Mucosa of stomach (tissue), 1 donor: ENCODE measurements at regions not wholly inside any gene's neighbourhood (a gene's known extent, or its start where the extent isn't known, plus 50 kb on each side); places are given as distances from the start of the nearest gene placed in this dataset.
"Not testable (repeated sequence)": the region's sequence is repeated elsewhere in the genome, so short reads cannot be mapped to it uniquely, and the experiment has no call there.

ENCODE experiments used
- H3K27me3 ChIP-seq: one replicate; pipeline ENCODE4 v1.7.0; 2013; ENCODE audit warnings: mild to moderate bottlenecking, low read length; ENCODE audit not compliant: control insufficient read depth, insufficient read depth
- H3K36me3 ChIP-seq: one replicate; pipeline ENCODE4 v1.7.0; 2013; ENCODE audit warnings: low read length; ENCODE audit not compliant: control insufficient read depth, insufficient read depth
- H3K4me1 ChIP-seq: one replicate; pipeline ENCODE4 v1.7.0; 2013; ENCODE audit warnings: mild to moderate bottlenecking, low read length; ENCODE audit not compliant: control insufficient read depth, insufficient read depth
- H3K4me3 ChIP-seq: one replicate; pipeline ENCODE4 v1.7.0; 2013; ENCODE audit warnings: low read length
- H3K9ac ChIP-seq: one replicate; pipeline ENCODE4 v1.7.0; 2013; ENCODE audit warnings: mild to moderate bottlenecking, low read length, moderate library complexity
- H3K9me3 ChIP-seq: one replicate; pipeline ENCODE4 v1.7.0; 2013; ENCODE audit warnings: mild to moderate bottlenecking, low read length, moderate library complexity; ENCODE audit not compliant: control insufficient read depth
- donor health status: Pancreatic carcinoma.

GRCh38 chr14:23894362-23895052, 59.1 kb upstream of the DHRS4 start:
- H3K36me3 ChIP-seq = no peaks in the 10 kb centered on the region
- no peaks in the 10 kb centered on the region for H3K9me3 ChIP-seq
- H3K9ac ChIP-seq = no peak overlapping the region
- no peaks in the 10 kb centered on the region for H3K4me1 ChIP-seq
- no peaks in the 10 kb centered on the region for H3K27me3 ChIP-seq
- H3K4me3 ChIP-seq = no peak overlapping the region

- H3K27me3 ChIP-seq = no peaks in the 10 kb centered on the region
- H3K9ac ChIP-seq = no peak overlapping the region
- no peak overlapping the region for H3K4me3 ChIP-seq
- H3K9me3 ChIP-seq = no peaks in the 10 kb centered on the region
- no peaks in the 10 kb centered on the region for H3K4me1 ChIP-seq
- no peaks in the 10 kb centered on the region for H3K36me3 ChIP-seq
Measured at GRCh38 chr14:23895053-23895419, 58.5 kb upstream of the DHRS4 start.

GRCh38 chr14:23895480-23895879, 58.1 kb upstream of the DHRS4 start:
- no peaks in the 10 kb centered on the region for H3K9me3 ChIP-seq

GRCh38 chr14:23896609-23897153, 56.9 kb upstream of the DHRS4 start:
- H3K4me3 ChIP-seq = no peak overlapping the region
- no peak overlapping the region for H3K9ac ChIP-seq
- no peaks in the 10 kb centered on the region for H3K36me3 ChIP-seq
- no peaks in the 10 kb centered on the region for H3K27me3 ChIP-seq
- H3K9me3 ChIP-seq = no peaks in the 10 kb centered on the region
- no peaks in the 10 kb centered on the region for H3K4me1 ChIP-seq

More at GRCh38 chr14:23895480-23895879, 58.1 kb upstream of the DHRS4 start:
- H3K36me3 ChIP-seq = no peaks in the 10 kb centered on the region
- no peaks in the 10 kb centered on the region for H3K4me1 ChIP-seq
- H3K27me3 ChIP-seq = no peaks in the 10 kb centered on the region
- no peak overlapping the region for H3K9ac ChIP-seq
- no peak overlapping the region for H3K4me3 ChIP-seq

GRCh38 chr14:23897291-23897690, 56.3 kb upstream of the DHRS4 start:
- not testable (repeated sequence) for H3K27me3 ChIP-seq, H3K36me3 ChIP-seq, H3K9me3 ChIP-seq, H3K4me3 ChIP-seq, H3K9ac ChIP-seq, H3K4me1 ChIP-seq

- H3K27me3 ChIP-seq, H3K9me3 ChIP-seq, H3K36me3 ChIP-seq, H3K4me3 ChIP-seq, H3K4me1 ChIP-seq, H3K9ac ChIP-seq: not testable (repeated sequence)
Measured at GRCh38 chr14:23898359-23898758, 55.2 kb upstream of the DHRS4 start.

- H3K9ac ChIP-seq = no peak overlapping the region
- no peak overlapping the region for H3K4me3 ChIP-seq
- H3K9me3 ChIP-seq = no peaks in the 10 kb centered on the region
- no peaks in the 10 kb centered on the region for H3K36me3 ChIP-seq
- no peaks in the 10 kb centered on the region for H3K4me1 ChIP-seq
- H3K27me3 ChIP-seq = no peaks in the 10 kb centered on the region
Measured at GRCh38 chr14:23899788-23900187, 53.8 kb upstream of the DHRS4 start.

GRCh38 chr14:23903442-23903841, 50.1 kb upstream of the DHRS4 start:
- H3K36me3 ChIP-seq = no peaks in the 10 kb centered on the region
- H3K4me3 ChIP-seq = no peak overlapping the region
- no peak overlapping the region for H3K9ac ChIP-seq
- H3K27me3 ChIP-seq = no peaks in the 10 kb centered on the region
- no peaks in the 10 kb centered on the region for H3K9me3 ChIP-seq
- H3K4me1 ChIP-seq = peaks cover 3% of the 10 kb centered on the region
